ENCODE measurements at regions not wholly inside any gene's neighbourhood (a gene's known extent, or its start where the extent isn't known, plus 50 kb on each side); places are given as distances from the start of the nearest gene placed in this dataset.

GRCh38 chr11:15913261-15913660, 443.1 kb downstream of the SOX6 start:
- TF ChIP-seq, protein P1, sequence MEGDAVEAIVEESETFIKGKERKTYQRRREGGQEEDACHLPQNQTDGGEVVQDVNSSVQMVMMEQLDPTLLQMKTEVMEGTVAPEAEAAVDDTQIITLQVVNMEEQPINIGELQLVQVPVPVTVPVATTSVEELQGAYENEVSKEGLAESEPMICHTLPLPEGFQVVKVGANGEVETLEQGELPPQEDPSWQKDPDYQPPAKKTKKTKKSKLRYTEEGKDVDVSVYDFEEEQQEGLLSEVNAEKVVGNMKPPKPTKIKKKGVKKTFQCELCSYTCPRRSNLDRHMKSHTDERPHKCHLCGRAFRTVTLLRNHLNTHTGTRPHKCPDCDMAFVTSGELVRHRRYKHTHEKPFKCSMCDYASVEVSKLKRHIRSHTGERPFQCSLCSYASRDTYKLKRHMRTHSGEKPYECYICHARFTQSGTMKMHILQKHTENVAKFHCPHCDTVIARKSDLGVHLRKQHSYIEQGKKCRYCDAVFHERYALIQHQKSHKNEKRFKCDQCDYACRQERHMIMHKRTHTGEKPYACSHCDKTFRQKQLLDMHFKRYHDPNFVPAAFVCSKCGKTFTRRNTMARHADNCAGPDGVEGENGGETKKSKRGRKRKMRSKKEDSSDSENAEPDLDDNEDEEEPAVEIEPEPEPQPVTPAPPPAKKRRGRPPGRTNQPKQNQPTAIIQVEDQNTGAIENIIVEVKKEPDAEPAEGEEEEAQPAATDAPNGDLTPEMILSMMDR (IDR thresholded peaks at IDR 0.05; ENCODE audit: borderline replicate concordance, extremely low read depth, low read length, poor library complexity, severe bottlenecking): peak; percentile 16
- no peak for TF ChIP-seq EZH2 (IDR thresholded peaks at IDR 0.05; ENCODE audit: borderline replicate concordance, low read depth, low read length, severe bottlenecking)
